ENCODE measurements at regions not wholly inside any gene's neighbourhood (a gene's known extent, or its start where the extent isn't known, plus 50 kb on each side); places are given as distances from the start of the nearest gene placed in this dataset.

GRCh38 chr5:163967268-163967667 lies 461.8 kb downstream of the MAT2B start:
- TF ChIP-seq EZH2 (IDR thresholded peaks at IDR 0.05) (no peak), POLR2AphosphoS5 (IDR thresholded peaks at IDR 0.05; ENCODE audit: borderline replicate concordance, low read depth, low read length) (no peak)
